ENCODE measurements at regions not wholly inside any gene's neighbourhood (a gene's known extent, or its start where the extent isn't known, plus 50 kb on each side); places are given as distances from the start of the nearest gene placed in this dataset.

DNA sequence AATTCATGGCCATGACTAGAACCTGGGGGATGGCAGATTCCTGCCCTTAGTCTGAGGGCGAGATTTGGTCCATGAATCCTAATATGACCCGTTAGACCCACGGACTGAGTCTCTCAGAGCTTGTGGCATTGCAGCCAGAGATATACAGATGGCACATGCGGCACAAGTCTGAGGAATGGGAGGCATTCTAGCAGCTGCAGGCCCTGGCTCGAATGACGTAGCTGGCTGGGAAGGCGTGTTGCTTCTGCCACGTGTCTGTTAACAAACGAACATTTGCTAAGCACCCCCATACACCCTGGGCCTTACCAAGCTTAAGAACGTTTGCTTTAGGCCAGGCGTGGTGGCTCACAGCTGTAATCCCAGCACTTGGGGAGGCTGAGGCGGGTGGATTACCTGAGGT lies 68.0 kb downstream of the CD164 start (continued):
- TF ChIP-seq, protein P1, sequence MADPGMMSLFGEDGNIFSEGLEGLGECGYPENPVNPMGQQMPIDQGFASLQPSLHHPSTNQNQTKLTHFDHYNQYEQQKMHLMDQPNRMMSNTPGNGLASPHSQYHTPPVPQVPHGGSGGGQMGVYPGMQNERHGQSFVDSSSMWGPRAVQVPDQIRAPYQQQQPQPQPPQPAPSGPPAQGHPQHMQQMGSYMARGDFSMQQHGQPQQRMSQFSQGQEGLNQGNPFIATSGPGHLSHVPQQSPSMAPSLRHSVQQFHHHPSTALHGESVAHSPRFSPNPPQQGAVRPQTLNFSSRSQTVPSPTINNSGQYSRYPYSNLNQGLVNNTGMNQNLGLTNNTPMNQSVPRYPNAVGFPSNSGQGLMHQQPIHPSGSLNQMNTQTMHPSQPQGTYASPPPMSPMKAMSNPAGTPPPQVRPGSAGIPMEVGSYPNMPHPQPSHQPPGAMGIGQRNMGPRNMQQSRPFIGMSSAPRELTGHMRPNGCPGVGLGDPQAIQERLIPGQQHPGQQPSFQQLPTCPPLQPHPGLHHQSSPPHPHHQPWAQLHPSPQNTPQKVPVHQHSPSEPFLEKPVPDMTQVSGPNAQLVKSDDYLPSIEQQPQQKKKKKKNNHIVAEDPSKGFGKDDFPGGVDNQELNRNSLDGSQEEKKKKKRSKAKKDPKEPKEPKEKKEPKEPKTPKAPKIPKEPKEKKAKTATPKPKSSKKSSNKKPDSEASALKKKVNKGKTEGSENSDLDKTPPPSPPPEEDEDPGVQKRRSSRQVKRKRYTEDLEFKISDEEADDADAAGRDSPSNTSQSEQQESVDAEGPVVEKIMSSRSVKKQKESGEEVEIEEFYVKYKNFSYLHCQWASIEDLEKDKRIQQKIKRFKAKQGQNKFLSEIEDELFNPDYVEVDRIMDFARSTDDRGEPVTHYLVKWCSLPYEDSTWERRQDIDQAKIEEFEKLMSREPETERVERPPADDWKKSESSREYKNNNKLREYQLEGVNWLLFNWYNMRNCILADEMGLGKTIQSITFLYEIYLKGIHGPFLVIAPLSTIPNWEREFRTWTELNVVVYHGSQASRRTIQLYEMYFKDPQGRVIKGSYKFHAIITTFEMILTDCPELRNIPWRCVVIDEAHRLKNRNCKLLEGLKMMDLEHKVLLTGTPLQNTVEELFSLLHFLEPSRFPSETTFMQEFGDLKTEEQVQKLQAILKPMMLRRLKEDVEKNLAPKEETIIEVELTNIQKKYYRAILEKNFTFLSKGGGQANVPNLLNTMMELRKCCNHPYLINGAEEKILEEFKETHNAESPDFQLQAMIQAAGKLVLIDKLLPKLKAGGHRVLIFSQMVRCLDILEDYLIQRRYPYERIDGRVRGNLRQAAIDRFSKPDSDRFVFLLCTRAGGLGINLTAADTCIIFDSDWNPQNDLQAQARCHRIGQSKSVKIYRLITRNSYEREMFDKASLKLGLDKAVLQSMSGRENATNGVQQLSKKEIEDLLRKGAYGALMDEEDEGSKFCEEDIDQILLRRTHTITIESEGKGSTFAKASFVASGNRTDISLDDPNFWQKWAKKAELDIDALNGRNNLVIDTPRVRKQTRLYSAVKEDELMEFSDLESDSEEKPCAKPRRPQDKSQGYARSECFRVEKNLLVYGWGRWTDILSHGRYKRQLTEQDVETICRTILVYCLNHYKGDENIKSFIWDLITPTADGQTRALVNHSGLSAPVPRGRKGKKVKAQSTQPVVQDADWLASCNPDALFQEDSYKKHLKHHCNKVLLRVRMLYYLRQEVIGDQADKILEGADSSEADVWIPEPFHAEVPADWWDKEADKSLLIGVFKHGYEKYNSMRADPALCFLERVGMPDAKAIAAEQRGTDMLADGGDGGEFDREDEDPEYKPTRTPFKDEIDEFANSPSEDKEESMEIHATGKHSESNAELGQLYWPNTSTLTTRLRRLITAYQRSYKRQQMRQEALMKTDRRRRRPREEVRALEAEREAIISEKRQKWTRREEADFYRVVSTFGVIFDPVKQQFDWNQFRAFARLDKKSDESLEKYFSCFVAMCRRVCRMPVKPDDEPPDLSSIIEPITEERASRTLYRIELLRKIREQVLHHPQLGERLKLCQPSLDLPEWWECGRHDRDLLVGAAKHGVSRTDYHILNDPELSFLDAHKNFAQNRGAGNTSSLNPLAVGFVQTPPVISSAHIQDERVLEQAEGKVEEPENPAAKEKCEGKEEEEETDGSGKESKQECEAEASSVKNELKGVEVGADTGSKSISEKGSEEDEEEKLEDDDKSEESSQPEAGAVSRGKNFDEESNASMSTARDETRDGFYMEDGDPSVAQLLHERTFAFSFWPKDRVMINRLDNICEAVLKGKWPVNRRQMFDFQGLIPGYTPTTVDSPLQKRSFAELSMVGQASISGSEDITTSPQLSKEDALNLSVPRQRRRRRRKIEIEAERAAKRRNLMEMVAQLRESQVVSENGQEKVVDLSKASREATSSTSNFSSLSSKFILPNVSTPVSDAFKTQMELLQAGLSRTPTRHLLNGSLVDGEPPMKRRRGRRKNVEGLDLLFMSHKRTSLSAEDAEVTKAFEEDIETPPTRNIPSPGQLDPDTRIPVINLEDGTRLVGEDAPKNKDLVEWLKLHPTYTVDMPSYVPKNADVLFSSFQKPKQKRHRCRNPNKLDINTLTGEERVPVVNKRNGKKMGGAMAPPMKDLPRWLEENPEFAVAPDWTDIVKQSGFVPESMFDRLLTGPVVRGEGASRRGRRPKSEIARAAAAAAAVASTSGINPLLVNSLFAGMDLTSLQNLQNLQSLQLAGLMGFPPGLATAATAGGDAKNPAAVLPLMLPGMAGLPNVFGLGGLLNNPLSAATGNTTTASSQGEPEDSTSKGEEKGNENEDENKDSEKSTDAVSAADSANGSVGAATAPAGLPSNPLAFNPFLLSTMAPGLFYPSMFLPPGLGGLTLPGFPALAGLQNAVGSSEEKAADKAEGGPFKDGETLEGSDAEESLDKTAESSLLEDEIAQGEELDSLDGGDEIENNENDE (IDR thresholded peaks at IDR 0.05; ENCODE audit: insufficient replicate concordance, low read length) = no peak
- TF ChIP-seq RAD21 (IDR thresholded peaks at IDR 0.05 in 1 of 2, conservative IDR thresholded peaks at IDR 0.05 in 1 of 2; ENCODE audit: low read depth in 2 of 2, low read length in 2 of 2) = no peak
- TF ChIP-seq USF2 (IDR thresholded peaks at IDR 0.05; ENCODE audit: low read length) = no peak
- TF ChIP-seq POU5F1 (IDR thresholded peaks at IDR 0.05; ENCODE audit: low read depth, low read length) = no peak
- no peak for TF ChIP-seq TEAD4 (IDR thresholded peaks at IDR 0.05; ENCODE audit: low read depth, low read length)
